ENCODE measurements at regions not wholly inside any gene's neighbourhood (a gene's known extent, or its start where the extent isn't known, plus 50 kb on each side); places are given as distances from the start of the nearest gene placed in this dataset.

DNA sequence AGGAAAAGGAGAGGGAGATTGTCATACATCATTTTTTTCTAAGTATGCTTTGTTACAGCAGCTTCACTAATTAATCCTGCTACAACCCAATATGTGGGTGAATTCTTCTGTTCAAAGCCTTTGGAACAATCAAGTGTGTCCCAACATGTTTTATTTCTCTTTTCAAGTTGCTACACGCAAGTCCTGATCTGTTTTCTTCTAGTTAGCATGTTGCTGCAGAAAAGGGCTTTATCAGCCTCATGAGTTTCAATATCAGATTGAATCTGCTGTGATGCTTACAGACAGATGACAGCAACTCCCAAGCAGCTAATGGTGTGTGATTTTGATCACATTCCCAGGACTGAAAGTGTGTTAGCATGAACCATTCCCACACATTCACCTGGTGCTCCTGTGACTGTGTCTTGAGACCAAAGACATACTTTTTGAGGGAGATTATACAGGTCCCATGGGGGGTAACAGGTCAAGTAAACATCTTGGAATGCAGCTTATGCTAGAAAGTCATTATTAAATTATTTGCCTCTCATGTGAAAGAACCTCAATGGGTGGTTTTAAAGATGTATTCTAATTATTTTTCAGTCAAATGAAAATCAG is 96.9 kb upstream of the KCNJ16 start:
- no peaks in the 10 kb centered on the region for H3K4me1 ChIP-seq
- no peaks in the 10 kb centered on the region for H3K27me3 ChIP-seq (ENCODE audit: control insufficient read depth, insufficient read depth, low read length)
- no peaks in the 10 kb centered on the region for H3K36me3 ChIP-seq (ENCODE audit: control insufficient read depth, insufficient read depth, low read length)
- H3K9me3 ChIP-seq (ENCODE audit: control insufficient read depth, low read length): no peaks in the 10 kb centered on the region
- no peak overlapping the region for H3K4me3 ChIP-seq (ENCODE audit: low read depth, low read length)
- H3K27ac ChIP-seq: no peak overlapping the region
- H3K79me2 ChIP-seq: no peaks in the 10 kb centered on the region
- no peak overlapping the region for H2AFZ ChIP-seq
- TF ChIP-seq, protein P1, sequence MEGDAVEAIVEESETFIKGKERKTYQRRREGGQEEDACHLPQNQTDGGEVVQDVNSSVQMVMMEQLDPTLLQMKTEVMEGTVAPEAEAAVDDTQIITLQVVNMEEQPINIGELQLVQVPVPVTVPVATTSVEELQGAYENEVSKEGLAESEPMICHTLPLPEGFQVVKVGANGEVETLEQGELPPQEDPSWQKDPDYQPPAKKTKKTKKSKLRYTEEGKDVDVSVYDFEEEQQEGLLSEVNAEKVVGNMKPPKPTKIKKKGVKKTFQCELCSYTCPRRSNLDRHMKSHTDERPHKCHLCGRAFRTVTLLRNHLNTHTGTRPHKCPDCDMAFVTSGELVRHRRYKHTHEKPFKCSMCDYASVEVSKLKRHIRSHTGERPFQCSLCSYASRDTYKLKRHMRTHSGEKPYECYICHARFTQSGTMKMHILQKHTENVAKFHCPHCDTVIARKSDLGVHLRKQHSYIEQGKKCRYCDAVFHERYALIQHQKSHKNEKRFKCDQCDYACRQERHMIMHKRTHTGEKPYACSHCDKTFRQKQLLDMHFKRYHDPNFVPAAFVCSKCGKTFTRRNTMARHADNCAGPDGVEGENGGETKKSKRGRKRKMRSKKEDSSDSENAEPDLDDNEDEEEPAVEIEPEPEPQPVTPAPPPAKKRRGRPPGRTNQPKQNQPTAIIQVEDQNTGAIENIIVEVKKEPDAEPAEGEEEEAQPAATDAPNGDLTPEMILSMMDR (IDR thresholded peaks at IDR 0.05): no peak
- no peak overlapping the region for H3K9ac ChIP-seq
- no peak overlapping the region for H3K4me2 ChIP-seq (ENCODE audit: low read length)

DNA sequence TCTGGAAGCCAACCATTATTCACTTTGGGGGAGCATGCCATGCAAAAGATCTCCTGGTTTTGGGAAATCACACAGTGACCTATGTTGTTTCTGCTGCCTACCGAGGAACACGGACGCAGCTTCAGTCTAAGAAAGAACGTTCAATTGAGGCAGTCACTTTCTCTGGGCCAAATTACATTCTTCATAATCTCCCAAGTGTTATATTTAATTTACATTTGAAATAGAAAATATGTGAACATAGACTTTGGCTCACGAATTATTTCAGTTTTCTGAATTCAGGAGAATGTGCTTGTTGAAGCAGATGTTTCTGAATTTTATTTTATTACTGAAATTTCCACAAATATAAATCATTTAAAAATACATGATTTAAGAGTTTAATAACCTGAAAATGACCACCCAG is 93.6 kb upstream of the KCNJ16 start:
- H2AFZ ChIP-seq: no peak overlapping the region
- no peak overlapping the region for H3K9ac ChIP-seq
- no peaks in the 10 kb centered on the region for H3K27me3 ChIP-seq (ENCODE audit: control insufficient read depth, insufficient read depth, low read length)
- H3K79me2 ChIP-seq: no peaks in the 10 kb centered on the region
- TF ChIP-seq, protein P1 (IDR thresholded peaks at IDR 0.05): no peak
- H3K9me3 ChIP-seq (ENCODE audit: control insufficient read depth, low read length): no peaks in the 10 kb centered on the region
- no peaks in the 10 kb centered on the region for H3K4me1 ChIP-seq
- no peaks in the 10 kb centered on the region for H3K36me3 ChIP-seq (ENCODE audit: control insufficient read depth, insufficient read depth, low read length)
- no peak overlapping the region for H3K4me2 ChIP-seq (ENCODE audit: low read length)
- no peak overlapping the region for H3K27ac ChIP-seq
- H3K4me3 ChIP-seq (ENCODE audit: low read depth, low read length): no peak overlapping the region

DNA sequence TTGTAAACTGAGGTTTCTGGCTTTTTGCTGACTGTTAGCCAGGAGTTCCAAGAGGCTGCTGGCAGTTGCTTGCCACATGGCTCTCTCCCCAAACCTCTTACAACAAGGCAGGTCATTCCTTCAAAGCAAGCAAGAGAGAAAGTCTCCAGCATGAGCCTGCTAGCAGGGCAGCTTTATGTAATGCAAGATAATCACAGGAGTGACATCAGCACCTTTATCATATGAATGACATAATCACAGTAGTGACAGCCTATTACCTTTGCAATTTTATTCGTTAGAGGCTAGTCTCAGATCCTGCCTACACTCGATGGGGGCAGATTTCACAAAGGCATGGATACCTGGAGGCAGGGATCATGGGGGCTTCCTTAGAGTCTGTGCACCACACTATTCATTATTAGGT is 79.5 kb upstream of the KCNJ16 start:
- Histone ChIP-seq H3K4me3 (ENCODE audit: low read depth, low read length) (no peak overlapping the region), H3K36me3 (ENCODE audit: control insufficient read depth, insufficient read depth, low read length) (no peaks in the 10 kb centered on the region), H3K27me3 (ENCODE audit: control insufficient read depth, insufficient read depth, low read length) (no peaks in the 10 kb centered on the region), H2AFZ (no peak overlapping the region), H3K9me3 (ENCODE audit: control insufficient read depth, low read length) (no peaks in the 10 kb centered on the region), H3K27ac (no peak overlapping the region), H3K9ac (no peak overlapping the region), H3K4me1 (no peaks in the 10 kb centered on the region), H3K79me2 (no peaks in the 10 kb centered on the region), H3K4me2 (ENCODE audit: low read length) (no peak overlapping the region)
- TF ChIP-seq, protein P1 (IDR thresholded peaks at IDR 0.05): no peak

DNA sequence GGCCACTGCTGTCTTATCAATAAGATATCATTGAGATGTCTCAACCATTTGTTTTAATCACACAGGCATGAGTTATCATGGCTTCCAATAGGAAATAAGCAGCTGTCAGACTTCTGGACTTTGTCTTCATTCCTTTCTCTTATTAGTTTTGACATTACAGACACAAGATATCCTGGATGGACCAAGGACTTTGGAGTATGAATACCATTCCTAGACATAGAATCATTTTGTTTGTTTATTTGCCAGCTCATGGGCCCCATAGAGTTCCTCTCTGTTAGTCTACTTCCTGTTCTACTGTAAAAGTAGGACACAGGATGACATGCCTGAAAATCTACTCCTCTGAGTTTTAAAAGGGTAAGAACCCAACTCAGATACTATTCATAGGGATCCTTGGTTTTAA is 77.7 kb upstream of the KCNJ16 start:
- no peak overlapping the region for H3K4me2 ChIP-seq (ENCODE audit: low read length)
- H3K9ac ChIP-seq: no peak overlapping the region
- H3K9me3 ChIP-seq (ENCODE audit: control insufficient read depth, low read length): no peaks in the 10 kb centered on the region
- H3K79me2 ChIP-seq: no peaks in the 10 kb centered on the region
- no peaks in the 10 kb centered on the region for H3K4me1 ChIP-seq
- H2AFZ ChIP-seq: no peak overlapping the region
- no peaks in the 10 kb centered on the region for H3K36me3 ChIP-seq (ENCODE audit: control insufficient read depth, insufficient read depth, low read length)
- H3K27ac ChIP-seq: no peak overlapping the region
- H3K27me3 ChIP-seq (ENCODE audit: control insufficient read depth, insufficient read depth, low read length): no peaks in the 10 kb centered on the region
- H3K4me3 ChIP-seq (ENCODE audit: low read depth, low read length): no peak overlapping the region
- TF ChIP-seq, protein P1 (IDR thresholded peaks at IDR 0.05): no peak

DNA sequence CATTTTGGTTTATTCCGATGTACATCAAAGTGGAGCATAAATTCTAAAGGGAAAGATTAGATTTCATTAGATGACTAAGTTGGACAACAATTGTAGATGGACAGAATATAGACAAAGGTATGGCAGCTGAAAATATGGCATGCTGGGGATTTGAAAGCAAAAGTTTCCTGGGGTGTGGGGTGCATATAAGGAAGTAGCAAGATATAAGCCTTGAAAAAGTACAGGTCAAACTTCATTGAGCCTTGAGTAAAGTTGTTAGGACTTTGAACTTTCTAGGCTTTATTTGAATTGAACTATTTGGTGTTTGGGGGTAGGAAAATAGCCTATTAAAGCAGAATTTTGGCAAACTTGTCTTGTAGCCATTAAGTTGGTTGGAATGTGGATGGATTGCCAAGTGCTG is 75.8 kb upstream of the KCNJ16 start:
- Histone ChIP-seq H3K9ac (no peak overlapping the region), H3K27ac (no peak overlapping the region), H2AFZ (no peak overlapping the region), H3K27me3 (ENCODE audit: control insufficient read depth, insufficient read depth, low read length) (no peaks in the 10 kb centered on the region), H3K79me2 (no peaks in the 10 kb centered on the region), H3K36me3 (ENCODE audit: control insufficient read depth, insufficient read depth, low read length) (no peaks in the 10 kb centered on the region), H3K9me3 (ENCODE audit: control insufficient read depth, low read length) (no peaks in the 10 kb centered on the region), H3K4me1 (no peaks in the 10 kb centered on the region), H3K4me3 (ENCODE audit: low read depth, low read length) (no peak overlapping the region), H3K4me2 (ENCODE audit: low read length) (no peak overlapping the region)
- TF ChIP-seq, protein P1 (IDR thresholded peaks at IDR 0.05): no peak
